Panc1 (cell line): ENCODE measurements at regions not wholly inside any gene's neighbourhood (a gene's known extent, or its start where the extent isn't known, plus 50 kb on each side); places are given as distances from the start of the nearest gene placed in this dataset.

Experiments used
- POLR2AphosphoS5 ChIP-seq: IDR thresholded peaks from 2 replicates; pipeline ENCODE4 v1.6.1; 2012; ENCODE audit warnings: mild to moderate bottlenecking, low read depth, low read length, moderate library complexity
- SIN3A ChIP-seq: IDR thresholded peaks from 2 replicates; pipeline ENCODE4 v1.6.1; 2012; ENCODE audit warnings: low read depth, mild to moderate bottlenecking, low read length, moderate library complexity, borderline replicate concordance; ENCODE audit not compliant: insufficient read depth
- TCF7L2 ChIP-seq: IDR thresholded peaks from 2 replicates; pipeline ENCODE4 v1.6.1; 2011; ENCODE audit warnings: mild to moderate bottlenecking, low read depth, low read length, inconsistent platforms
- TF ChIP-seq, protein P1 (sequence below): fragments of 450-650 bp; IDR thresholded peaks from 2 replicates; pipeline ENCODE4 v1.5.1; 2017; ENCODE audit warnings: mild to moderate bottlenecking
- TF ChIP-seq, protein P2 (sequence below), 2 experiments: IDR thresholded peaks; 2 replicates each; pipeline ENCODE4 v1.6.1; 2011 to 2012; ENCODE audit warnings: low read depth in 2 of 2, control low read depth in 1 of 2, low read length in 1 of 2, mild to moderate bottlenecking in 1 of 2, moderate library complexity in 1 of 2; ENCODE audit not compliant: insufficient read depth in 1 of 2

DNA sequence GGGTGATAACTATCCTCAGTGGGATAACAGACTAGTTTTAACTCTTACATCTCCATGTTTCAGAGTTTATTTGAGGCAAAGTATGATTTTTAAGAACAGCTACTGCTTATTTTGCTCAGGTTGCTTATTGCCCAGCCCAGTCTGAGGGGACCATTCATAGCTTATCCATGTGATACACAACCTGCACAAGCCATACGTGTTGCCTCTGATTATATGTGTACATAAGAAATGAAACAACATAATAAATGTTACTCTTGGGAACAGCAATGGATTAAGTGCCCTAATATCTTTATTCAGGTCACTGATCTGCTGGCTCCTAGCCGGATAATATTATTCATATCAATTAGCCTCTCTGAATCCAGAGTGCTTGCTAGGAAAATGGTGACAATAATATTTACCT is 236.2 kb downstream of the CGGBP1 start:
- TF ChIP-seq, protein P1, sequence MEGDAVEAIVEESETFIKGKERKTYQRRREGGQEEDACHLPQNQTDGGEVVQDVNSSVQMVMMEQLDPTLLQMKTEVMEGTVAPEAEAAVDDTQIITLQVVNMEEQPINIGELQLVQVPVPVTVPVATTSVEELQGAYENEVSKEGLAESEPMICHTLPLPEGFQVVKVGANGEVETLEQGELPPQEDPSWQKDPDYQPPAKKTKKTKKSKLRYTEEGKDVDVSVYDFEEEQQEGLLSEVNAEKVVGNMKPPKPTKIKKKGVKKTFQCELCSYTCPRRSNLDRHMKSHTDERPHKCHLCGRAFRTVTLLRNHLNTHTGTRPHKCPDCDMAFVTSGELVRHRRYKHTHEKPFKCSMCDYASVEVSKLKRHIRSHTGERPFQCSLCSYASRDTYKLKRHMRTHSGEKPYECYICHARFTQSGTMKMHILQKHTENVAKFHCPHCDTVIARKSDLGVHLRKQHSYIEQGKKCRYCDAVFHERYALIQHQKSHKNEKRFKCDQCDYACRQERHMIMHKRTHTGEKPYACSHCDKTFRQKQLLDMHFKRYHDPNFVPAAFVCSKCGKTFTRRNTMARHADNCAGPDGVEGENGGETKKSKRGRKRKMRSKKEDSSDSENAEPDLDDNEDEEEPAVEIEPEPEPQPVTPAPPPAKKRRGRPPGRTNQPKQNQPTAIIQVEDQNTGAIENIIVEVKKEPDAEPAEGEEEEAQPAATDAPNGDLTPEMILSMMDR: no peak
- TF ChIP-seq POLR2AphosphoS5: no peak
- TF ChIP-seq, protein P2, sequence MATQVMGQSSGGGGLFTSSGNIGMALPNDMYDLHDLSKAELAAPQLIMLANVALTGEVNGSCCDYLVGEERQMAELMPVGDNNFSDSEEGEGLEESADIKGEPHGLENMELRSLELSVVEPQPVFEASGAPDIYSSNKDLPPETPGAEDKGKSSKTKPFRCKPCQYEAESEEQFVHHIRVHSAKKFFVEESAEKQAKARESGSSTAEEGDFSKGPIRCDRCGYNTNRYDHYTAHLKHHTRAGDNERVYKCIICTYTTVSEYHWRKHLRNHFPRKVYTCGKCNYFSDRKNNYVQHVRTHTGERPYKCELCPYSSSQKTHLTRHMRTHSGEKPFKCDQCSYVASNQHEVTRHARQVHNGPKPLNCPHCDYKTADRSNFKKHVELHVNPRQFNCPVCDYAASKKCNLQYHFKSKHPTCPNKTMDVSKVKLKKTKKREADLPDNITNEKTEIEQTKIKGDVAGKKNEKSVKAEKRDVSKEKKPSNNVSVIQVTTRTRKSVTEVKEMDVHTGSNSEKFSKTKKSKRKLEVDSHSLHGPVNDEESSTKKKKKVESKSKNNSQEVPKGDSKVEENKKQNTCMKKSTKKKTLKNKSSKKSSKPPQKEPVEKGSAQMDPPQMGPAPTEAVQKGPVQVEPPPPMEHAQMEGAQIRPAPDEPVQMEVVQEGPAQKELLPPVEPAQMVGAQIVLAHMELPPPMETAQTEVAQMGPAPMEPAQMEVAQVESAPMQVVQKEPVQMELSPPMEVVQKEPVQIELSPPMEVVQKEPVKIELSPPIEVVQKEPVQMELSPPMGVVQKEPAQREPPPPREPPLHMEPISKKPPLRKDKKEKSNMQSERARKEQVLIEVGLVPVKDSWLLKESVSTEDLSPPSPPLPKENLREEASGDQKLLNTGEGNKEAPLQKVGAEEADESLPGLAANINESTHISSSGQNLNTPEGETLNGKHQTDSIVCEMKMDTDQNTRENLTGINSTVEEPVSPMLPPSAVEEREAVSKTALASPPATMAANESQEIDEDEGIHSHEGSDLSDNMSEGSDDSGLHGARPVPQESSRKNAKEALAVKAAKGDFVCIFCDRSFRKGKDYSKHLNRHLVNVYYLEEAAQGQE (IDR thresholded peaks at IDR 0.05; ENCODE audit: insufficient read depth in 1 of 2, low read depth in 2 of 2, low read length in 1 of 2): no peak
- TF ChIP-seq TCF7L2: no peak
- TF ChIP-seq SIN3A: no peak
